Endodermal cell (in vitro differentiated cells): ENCODE measurements at regions not wholly inside any gene's neighbourhood (a gene's known extent, or its start where the extent isn't known, plus 50 kb on each side); places are given as distances from the start of the nearest gene placed in this dataset.

Experiments
- DNase-seq: peaks from one replicate; pipeline ENCODE4 v3.0.0-alpha.2; 2017
- H3K27ac ChIP-seq: 2 replicates; pipeline ENCODE4 v1.5.1; 2013; ENCODE audit warnings: mild to moderate bottlenecking, low read depth, low read length, moderate library complexity
- H3K27me3 ChIP-seq: 2 replicates; pipeline ENCODE4 v1.6.1; 2013; ENCODE audit warnings: mild to moderate bottlenecking, low read length, moderate library complexity; ENCODE audit not compliant: insufficient read depth, control insufficient read depth, poor library complexity, severe bottlenecking
- H3K36me3 ChIP-seq: 2 replicates; pipeline ENCODE4 v1.7.0; 2013; ENCODE audit warnings: mild to moderate bottlenecking, low read length, moderate library complexity; ENCODE audit not compliant: control insufficient read depth, insufficient read depth
- H3K4me1 ChIP-seq: one replicate; pipeline ENCODE4 v1.7.0; 2013; ENCODE audit warnings: low read length; ENCODE audit not compliant: control insufficient read depth, insufficient read depth
- H3K4me3 ChIP-seq: 2 replicates; pipeline ENCODE4 v1.5.1; 2013; ENCODE audit warnings: mild to moderate bottlenecking, low read length, moderate library complexity
- H3K9ac ChIP-seq: 2 replicates; pipeline ENCODE4 v1.6.1; 2013; ENCODE audit warnings: mild to moderate bottlenecking, low read length, moderate library complexity; ENCODE audit not compliant: poor library complexity, severe bottlenecking; ENCODE audit errors: extremely low read depth
- H3K9me3 ChIP-seq: 2 replicates; pipeline ENCODE4 v1.6.1; 2013; ENCODE audit warnings: mild to moderate bottlenecking, low read length, moderate library complexity; ENCODE audit not compliant: control insufficient read depth
- H3K27ac Mint-ChIP-seq: 2 replicates; pipeline ENCODE4 v1.8.0; 2020; ENCODE audit warnings: mixed read lengths
- H3K27me3 Mint-ChIP-seq: 2 replicates; pipeline ENCODE4 v1.8.0; 2021; ENCODE audit warnings: mild to moderate bottlenecking, mixed read lengths; ENCODE audit not compliant: insufficient read depth
- H3K36me3 Mint-ChIP-seq: 2 replicates; pipeline ENCODE4 v1.8.0; 2020; ENCODE audit warnings: low read depth, mixed read lengths
- H3K4me1 Mint-ChIP-seq: 2 replicates; pipeline ENCODE4 v1.8.0; 2020; ENCODE audit warnings: mixed read lengths
- H3K4me3 Mint-ChIP-seq: 2 replicates; pipeline ENCODE4 v1.8.0; 2020; ENCODE audit warnings: mild to moderate bottlenecking, moderate library complexity, mixed read lengths
- H3K9me3 Mint-ChIP-seq: 2 replicates; pipeline ENCODE4 v1.8.0; 2020; ENCODE audit warnings: mild to moderate bottlenecking, mixed read lengths
- WGBS, 2 experiments: methylation state at CpG; one replicate each; pipeline versions ENCODE4 v1.1.5 to v1.1.7; 2013; ENCODE audit warnings: missing lambda C conversion rate in 2 of 2, mixed read lengths in 1 of 2; ENCODE audit not compliant: insufficient coverage in 1 of 2, insufficient read length in 1 of 2; 5-methylcytosine and 5-hydroxymethylcytosine counted together
- TF ChIP-seq, protein P1 (sequence below): fragments of 200-600 bp; sonication (generic); conservative IDR thresholded peaks from 2 replicates; pipeline ENCODE4 v1.5.0; 2021; ENCODE audit warnings: antibody characterized with exemption, mild to moderate bottlenecking

DNA sequence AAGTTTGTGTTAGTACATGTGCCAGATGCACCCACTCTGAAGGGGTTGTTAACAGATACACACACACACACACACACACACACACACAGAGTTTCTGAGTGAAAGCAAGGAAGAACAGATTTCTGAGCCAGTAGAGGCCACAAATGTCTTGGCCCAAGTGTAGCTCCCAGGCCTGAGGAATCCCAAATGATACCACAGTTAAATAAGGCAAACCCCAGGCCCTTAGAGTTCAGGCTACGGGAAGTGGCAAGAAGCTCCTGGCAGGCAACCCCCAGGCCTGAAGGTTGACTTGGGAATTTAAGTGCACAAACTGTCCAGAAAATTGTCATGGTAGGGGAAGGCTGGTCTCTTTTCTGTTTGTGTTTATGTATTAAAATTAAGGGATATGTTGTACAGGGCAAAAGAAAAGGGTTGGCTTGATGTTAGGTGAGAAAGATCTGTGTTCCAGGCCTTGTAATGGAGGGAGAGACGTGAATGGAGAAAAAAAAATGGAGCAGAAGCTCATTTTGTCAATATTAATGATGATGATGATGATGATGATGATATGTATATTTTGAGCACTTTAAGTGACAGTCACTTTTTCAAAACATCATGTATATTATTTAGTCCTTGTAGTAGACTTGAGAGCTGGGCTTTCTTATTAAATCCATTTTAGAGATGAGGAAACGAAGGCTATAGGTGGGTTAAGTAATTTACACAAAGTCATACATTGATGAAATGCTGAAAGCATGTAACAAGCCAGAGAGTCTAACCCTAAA is 317.0 kb upstream of the JAG1 start:
- Histone ChIP-seq H3K4me3 (no peak overlapping the region), H3K27me3 (no peaks in the 10 kb centered on the region), H3K9me3 (no peaks in the 10 kb centered on the region), H3K27ac (no peak overlapping the region), H3K36me3 (no peaks in the 10 kb centered on the region), H3K4me1 (no peaks in the 10 kb centered on the region), H3K9ac (no peak overlapping the region)
- Mint-ChIP-seq H3K9me3 (no peaks in the 10 kb centered on the region), H3K27ac (no peak overlapping the region), H3K4me3 (no peak overlapping the region), H3K27me3 (no peaks in the 10 kb centered on the region), H3K4me1 (no peaks in the 10 kb centered on the region), H3K36me3 (no peaks in the 10 kb centered on the region)
- TF ChIP-seq, protein P1, sequence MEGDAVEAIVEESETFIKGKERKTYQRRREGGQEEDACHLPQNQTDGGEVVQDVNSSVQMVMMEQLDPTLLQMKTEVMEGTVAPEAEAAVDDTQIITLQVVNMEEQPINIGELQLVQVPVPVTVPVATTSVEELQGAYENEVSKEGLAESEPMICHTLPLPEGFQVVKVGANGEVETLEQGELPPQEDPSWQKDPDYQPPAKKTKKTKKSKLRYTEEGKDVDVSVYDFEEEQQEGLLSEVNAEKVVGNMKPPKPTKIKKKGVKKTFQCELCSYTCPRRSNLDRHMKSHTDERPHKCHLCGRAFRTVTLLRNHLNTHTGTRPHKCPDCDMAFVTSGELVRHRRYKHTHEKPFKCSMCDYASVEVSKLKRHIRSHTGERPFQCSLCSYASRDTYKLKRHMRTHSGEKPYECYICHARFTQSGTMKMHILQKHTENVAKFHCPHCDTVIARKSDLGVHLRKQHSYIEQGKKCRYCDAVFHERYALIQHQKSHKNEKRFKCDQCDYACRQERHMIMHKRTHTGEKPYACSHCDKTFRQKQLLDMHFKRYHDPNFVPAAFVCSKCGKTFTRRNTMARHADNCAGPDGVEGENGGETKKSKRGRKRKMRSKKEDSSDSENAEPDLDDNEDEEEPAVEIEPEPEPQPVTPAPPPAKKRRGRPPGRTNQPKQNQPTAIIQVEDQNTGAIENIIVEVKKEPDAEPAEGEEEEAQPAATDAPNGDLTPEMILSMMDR = no peak
- DNase-seq = no peak
- WGBS, 2 experiments = 92 to 95% methylated on average over 2 to 3 of the region's 3 CpGs

DNA sequence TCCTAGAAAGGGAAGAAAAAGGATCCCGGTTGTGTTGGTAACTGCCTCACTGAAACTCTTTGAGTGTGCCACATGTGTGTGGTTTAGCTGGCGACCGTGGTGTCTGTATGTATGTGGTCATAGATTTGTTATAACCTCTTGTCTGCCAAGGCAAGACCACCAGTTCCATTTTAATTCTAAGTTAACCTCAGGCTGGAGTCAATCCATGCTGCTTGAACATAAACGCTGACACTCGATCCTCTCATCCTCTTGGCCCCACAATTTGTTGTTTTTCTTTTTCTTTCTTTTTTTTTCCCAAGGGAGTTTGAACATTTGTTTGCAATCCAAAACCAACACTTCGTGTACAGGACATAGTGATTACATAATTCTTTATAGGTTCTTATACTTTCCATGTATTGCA is 318.9 kb upstream of the JAG1 start:
- no peaks in the 10 kb centered on the region for H3K27me3 Mint-ChIP-seq
- WGBS, 2 experiments = 97 to 100% methylated on average over 2 to 5 of the region's 6 CpGs
- H3K27ac ChIP-seq = no peak overlapping the region
- H3K4me3 ChIP-seq = no peak overlapping the region
- no peaks in the 10 kb centered on the region for H3K36me3 Mint-ChIP-seq
- H3K4me1 ChIP-seq = no peaks in the 10 kb centered on the region
- no peak overlapping the region for H3K27ac Mint-ChIP-seq
- H3K9me3 ChIP-seq = no peaks in the 10 kb centered on the region
- no peaks in the 10 kb centered on the region for H3K27me3 ChIP-seq
- H3K9ac ChIP-seq = no peak overlapping the region
- no peak overlapping the region for H3K4me3 Mint-ChIP-seq
- H3K4me1 Mint-ChIP-seq = no peaks in the 10 kb centered on the region
- H3K36me3 ChIP-seq = no peaks in the 10 kb centered on the region
- no peak for DNase-seq
- no peaks in the 10 kb centered on the region for H3K9me3 Mint-ChIP-seq
- TF ChIP-seq, protein P1 = no peak

DNA sequence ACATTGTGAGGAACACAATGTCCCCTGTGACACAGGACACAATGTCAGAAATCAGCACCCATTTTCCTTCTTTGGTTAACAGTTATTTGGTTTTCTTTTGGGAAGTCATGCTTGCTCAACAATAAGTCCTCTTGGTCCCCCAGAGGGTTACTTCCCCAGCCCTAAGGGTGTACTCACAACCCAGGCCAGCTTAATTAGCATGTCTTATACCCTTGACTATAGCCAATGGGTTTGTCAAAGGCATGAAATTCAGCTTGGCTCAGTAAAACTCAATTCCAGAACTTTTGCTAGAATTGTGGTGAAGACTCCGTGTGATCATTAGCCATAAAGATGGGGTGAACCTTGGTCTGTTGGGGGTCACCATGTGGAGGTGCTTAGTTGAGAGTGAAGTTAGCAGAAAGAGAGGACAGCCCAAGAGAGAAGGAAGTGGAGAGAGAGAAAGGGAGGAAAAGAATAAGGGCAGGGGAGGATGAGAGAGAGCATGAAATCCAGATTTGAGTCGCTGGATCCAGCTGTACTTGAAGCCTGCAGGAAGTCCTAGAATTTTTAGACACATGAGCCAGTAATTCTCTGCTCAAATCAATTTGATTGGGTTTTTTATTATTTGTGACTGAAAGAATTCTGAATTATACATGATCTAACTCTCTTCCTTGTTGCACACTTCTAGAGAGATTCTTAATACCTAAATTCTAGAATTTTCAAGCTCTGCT is 321.3 kb upstream of the JAG1 start:
- no peak overlapping the region for H3K9ac ChIP-seq
- no peaks in the 10 kb centered on the region for H3K9me3 ChIP-seq
- no peaks in the 10 kb centered on the region for H3K27me3 ChIP-seq
- TF ChIP-seq, protein P1 = no peak
- no peaks in the 10 kb centered on the region for H3K4me1 Mint-ChIP-seq
- WGBS, 2 experiments = 88 to 100% methylated on average over 1 to 2 of the region's 2 CpGs
- H3K27ac ChIP-seq = no peak overlapping the region
- no peak overlapping the region for H3K4me3 ChIP-seq
- H3K36me3 Mint-ChIP-seq = no peaks in the 10 kb centered on the region
- H3K27ac Mint-ChIP-seq = no peak overlapping the region
- no peaks in the 10 kb centered on the region for H3K4me1 ChIP-seq
- no peaks in the 10 kb centered on the region for H3K36me3 ChIP-seq
- no peaks in the 10 kb centered on the region for H3K9me3 Mint-ChIP-seq
- no peak for DNase-seq
- no peak overlapping the region for H3K4me3 Mint-ChIP-seq
- no peaks in the 10 kb centered on the region for H3K27me3 Mint-ChIP-seq
